Thoracic aorta (tissue), 2 donors: ENCODE measurements at regions not wholly inside any gene's neighbourhood (a gene's known extent, or its start where the extent isn't known, plus 50 kb on each side); places are given as distances from the start of the nearest gene placed in this dataset.

Experiments used
- ATAC-seq: fragments of 150-250 bp; one replicate; pipeline ENCODE4 v1.8.0; 2017; ENCODE audit warnings: low read depth; ENCODE audit not compliant: insufficient number of reproducible peaks, low FRiP score
- DNase-seq: peaks from one replicate; pipeline ENCODE4 v3.0.0-alpha.2; 2020; ENCODE audit warnings: low spot score
- H3K27ac ChIP-seq, 2 donors: fragments of 200-600 bp; sonication (generic); 1 replicate in 1 of 2; 2 replicates in 1 of 2; pipeline ENCODE4 v1.5.1; 2016; ENCODE audit warnings: mild to moderate bottlenecking in 2 of 2, moderate library complexity in 2 of 2
- H3K27me3 ChIP-seq: fragments of 200-600 bp; sonication (generic); replicated peaks from 2 replicates; pipeline ENCODE4 v1.6.0; 2016; ENCODE audit warnings: mild to moderate bottlenecking; ENCODE audit not compliant: insufficient read depth
- H3K36me3 ChIP-seq: fragments of 200-600 bp; sonication (generic); one replicate; pipeline ENCODE4 v1.5.1; 2016
- H3K4me1 ChIP-seq, 2 donors: fragments of 200-600 bp; sonication (generic); 1 replicate in 1 of 2; 2 replicates in 1 of 2; pipeline versions ENCODE4 v1.5.1 to v1.6.0; 2016; ENCODE audit warnings: low read depth in 2 of 2, mild to moderate bottlenecking in 1 of 2; ENCODE audit not compliant: control insufficient read depth in 1 of 2
- H3K4me3 ChIP-seq: fragments of 200-600 bp; sonication (generic); 2 replicates; pipeline ENCODE4 v1.5.1; 2016; ENCODE audit warnings: mild to moderate bottlenecking
- H3K9me3 ChIP-seq: fragments of 200-600 bp; sonication (generic); 2 replicates; pipeline ENCODE4 v1.5.1; 2016
- TF ChIP-seq, protein P1 (sequence below): fragments of 200-600 bp; sonication (generic); IDR thresholded peaks from one replicate; pipeline ENCODE4 v1.5.1; 2019; ENCODE audit warnings: antibody characterized with exemption

- Histone ChIP-seq H3K9me3 (no peaks in the 10 kb centered on the region), H3K4me1 (no peaks in the 10 kb centered on the region), H3K36me3 (no peaks in the 10 kb centered on the region), H3K27ac (no peak overlapping the region), H3K27me3 (no peaks in the 10 kb centered on the region), H3K4me3 (no peak overlapping the region)
- ATAC-seq, result no peak
- TF ChIP-seq, protein P1, sequence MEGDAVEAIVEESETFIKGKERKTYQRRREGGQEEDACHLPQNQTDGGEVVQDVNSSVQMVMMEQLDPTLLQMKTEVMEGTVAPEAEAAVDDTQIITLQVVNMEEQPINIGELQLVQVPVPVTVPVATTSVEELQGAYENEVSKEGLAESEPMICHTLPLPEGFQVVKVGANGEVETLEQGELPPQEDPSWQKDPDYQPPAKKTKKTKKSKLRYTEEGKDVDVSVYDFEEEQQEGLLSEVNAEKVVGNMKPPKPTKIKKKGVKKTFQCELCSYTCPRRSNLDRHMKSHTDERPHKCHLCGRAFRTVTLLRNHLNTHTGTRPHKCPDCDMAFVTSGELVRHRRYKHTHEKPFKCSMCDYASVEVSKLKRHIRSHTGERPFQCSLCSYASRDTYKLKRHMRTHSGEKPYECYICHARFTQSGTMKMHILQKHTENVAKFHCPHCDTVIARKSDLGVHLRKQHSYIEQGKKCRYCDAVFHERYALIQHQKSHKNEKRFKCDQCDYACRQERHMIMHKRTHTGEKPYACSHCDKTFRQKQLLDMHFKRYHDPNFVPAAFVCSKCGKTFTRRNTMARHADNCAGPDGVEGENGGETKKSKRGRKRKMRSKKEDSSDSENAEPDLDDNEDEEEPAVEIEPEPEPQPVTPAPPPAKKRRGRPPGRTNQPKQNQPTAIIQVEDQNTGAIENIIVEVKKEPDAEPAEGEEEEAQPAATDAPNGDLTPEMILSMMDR, result no peak
- no peak for DNase-seq
Measured at GRCh38 chr10:121108051-121108450, 256.9 kb downstream of the WDR11 start.

GRCh38 chr10:121110369-121110768 lies 259.2 kb downstream of the WDR11 start:
- no peak overlapping the region for H3K27ac ChIP-seq
- H3K9me3 ChIP-seq, result no peaks in the 10 kb centered on the region
- no peak for DNase-seq
- ATAC-seq, result no peak
- no peaks in the 10 kb centered on the region for H3K4me1 ChIP-seq
- H3K4me3 ChIP-seq, result no peak overlapping the region
- H3K36me3 ChIP-seq, result no peaks in the 10 kb centered on the region
- no peaks in the 10 kb centered on the region for H3K27me3 ChIP-seq
- TF ChIP-seq, protein P1, result no peak

DNA sequence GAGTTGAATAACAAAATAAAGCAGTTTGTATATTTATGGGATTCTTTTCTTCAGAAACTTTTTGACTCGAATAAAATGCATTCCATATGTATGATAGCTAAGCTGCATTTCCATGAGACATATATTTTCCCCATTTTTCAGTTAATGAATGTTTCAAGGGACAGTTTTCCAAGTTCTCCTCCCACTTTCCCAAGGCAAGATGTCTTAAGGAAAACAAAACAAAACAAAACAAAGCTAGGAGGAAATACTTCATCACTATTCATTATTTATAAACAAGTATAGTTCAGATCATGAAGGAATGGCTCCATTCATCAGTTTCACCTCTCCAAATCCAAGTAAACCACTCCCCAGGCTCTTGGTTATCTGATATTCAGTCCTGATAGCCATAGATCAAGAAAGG lies 261.0 kb downstream of the WDR11 start:
- no peak for ATAC-seq
- Histone ChIP-seq H3K4me1 (no peaks in the 10 kb centered on the region), H3K9me3 (no peaks in the 10 kb centered on the region), H3K27ac (no peak overlapping the region), H3K4me3 (no peak overlapping the region), H3K36me3 (no peaks in the 10 kb centered on the region), H3K27me3 (no peaks in the 10 kb centered on the region)
- TF ChIP-seq, protein P1, result no peak
- DNase-seq, result no peak

GRCh38 chr10:121112579-121113384 lies 261.6 kb downstream of the WDR11 start:
- Histone ChIP-seq H3K36me3 (no peaks in the 10 kb centered on the region), H3K9me3 (no peaks in the 10 kb centered on the region), H3K27ac (no peak overlapping the region), H3K4me3 (no peak overlapping the region), H3K4me1 (no peaks in the 10 kb centered on the region), H3K27me3 (no peaks in the 10 kb centered on the region)
- DNase-seq (no peak), ATAC-seq (no peak)
- TF ChIP-seq, protein P1, result no peak

- Histone ChIP-seq H3K27ac (no peak overlapping the region), H3K36me3 (no peaks in the 10 kb centered on the region), H3K4me3 (no peak overlapping the region), H3K9me3 (no peaks in the 10 kb centered on the region), H3K4me1 (no peaks in the 10 kb centered on the region), H3K27me3 (no peaks in the 10 kb centered on the region)
- TF ChIP-seq, protein P1, result no peak
- ATAC-seq (no peak), DNase-seq (no peak)
Measured at GRCh38 chr10:121113385-121113696, 262.2 kb downstream of the WDR11 start.
